ENCODE measurements at regions not wholly inside any gene's neighbourhood (a gene's known extent, or its start where the extent isn't known, plus 50 kb on each side); places are given as distances from the start of the nearest gene placed in this dataset.

DNA sequence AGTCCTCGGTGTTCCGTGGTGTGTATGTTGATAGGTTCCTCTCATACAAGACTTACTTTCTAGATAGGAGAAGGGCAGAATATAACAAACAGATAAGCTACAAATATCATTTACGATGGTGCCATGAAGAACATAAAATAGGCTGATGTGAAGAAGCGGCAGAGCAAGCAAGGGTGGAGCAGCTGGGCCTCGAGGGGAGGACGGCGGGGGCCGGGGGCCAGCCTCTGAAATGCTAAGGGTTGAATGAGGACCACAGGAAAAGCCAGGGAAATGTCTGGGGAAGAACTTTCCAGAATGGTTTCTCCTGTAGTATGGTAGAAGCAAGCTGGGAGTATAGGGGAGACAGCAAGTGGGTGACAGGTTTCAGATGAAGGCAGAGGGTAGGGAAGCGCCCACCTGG lies 529.5 kb downstream of the LIG4 start:
- Histone ChIP-seq H3K4me3 (ENCODE audit: extremely low read depth, insufficient read depth, low read length, poor library complexity, severe bottlenecking) (no peak overlapping the region), H3K9me3 (ENCODE audit: control insufficient read depth, low read length) (no peaks in the 10 kb centered on the region), H3K27ac (ENCODE audit: low read depth, low read length, severe bottlenecking) (no peak overlapping the region), H3K4me1 (ENCODE audit: control insufficient read depth, insufficient read depth, low read length, poor library complexity, severe bottlenecking) (no peaks in the 10 kb centered on the region), H3K36me3 (ENCODE audit: control insufficient read depth, insufficient read depth, low read length) (no peaks in the 10 kb centered on the region)
- WGBS, 2 experiments (ENCODE audit: insufficient coverage in 2 of 2) = 90 to 100% methylated on average over 2 to 5 of the region's 9 CpGs

DNA sequence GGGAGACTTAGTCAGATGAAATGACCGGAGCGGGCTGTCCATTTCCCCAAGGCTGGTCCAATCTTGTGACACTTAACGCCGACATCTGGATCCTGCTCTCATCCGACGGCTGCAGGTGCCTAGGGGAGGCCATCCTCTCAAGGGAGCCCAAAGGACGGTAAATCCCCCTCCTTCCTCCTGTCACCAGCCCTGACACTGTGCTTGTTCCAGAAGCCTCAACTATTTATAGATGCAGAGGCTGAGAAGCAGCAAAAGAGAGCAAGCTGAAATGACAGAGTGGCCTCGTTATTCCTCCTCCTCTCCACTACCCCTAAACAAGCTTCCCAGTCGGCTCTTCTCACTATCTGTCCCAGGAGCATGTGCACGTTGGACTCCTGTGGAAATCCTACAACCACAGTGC lies 533.7 kb downstream of the LIG4 start:
- Histone ChIP-seq H3K27ac (ENCODE audit: low read depth, low read length, severe bottlenecking) (no peak overlapping the region), H3K9me3 (ENCODE audit: control insufficient read depth, low read length) (no peaks in the 10 kb centered on the region), H3K4me3 (ENCODE audit: extremely low read depth, insufficient read depth, low read length, poor library complexity, severe bottlenecking) (no peak overlapping the region), H3K36me3 (ENCODE audit: control insufficient read depth, insufficient read depth, low read length) (no peaks in the 10 kb centered on the region), H3K4me1 (ENCODE audit: control insufficient read depth, insufficient read depth, low read length, poor library complexity, severe bottlenecking) (no peaks in the 10 kb centered on the region)
- WGBS, 2 experiments (ENCODE audit: insufficient coverage in 2 of 2) = 70 to 83% methylated on average over 9 of the region's 10 CpGs

DNA sequence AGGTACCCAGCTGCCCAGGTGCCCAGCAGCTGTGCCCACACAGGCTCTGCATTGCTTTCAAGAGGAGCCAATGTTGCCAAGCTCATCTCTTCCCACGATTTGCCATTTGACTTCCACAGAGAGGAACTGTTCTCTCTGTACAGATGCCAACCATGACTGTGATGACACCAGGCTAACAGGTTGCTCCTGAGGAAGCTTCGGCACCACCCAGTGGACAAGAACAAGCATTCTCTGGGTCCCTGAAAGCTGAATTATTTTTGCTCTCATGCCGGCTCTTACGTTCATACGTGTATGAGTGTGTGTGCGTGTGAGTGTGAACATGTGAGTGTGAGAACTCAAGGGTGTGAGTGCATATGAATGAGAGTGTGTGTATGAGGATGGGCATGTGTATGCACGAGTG lies 535.2 kb downstream of the LIG4 start:
- 75 to 78% methylated on average over 7 of the region's 7 CpGs for WGBS, 2 experiments (ENCODE audit: insufficient coverage in 2 of 2)
- H3K4me3 ChIP-seq (ENCODE audit: extremely low read depth, insufficient read depth, low read length, poor library complexity, severe bottlenecking) = no peak overlapping the region
- H3K36me3 ChIP-seq (ENCODE audit: control insufficient read depth, insufficient read depth, low read length) = no peaks in the 10 kb centered on the region
- no peak overlapping the region for H3K27ac ChIP-seq (ENCODE audit: low read depth, low read length, severe bottlenecking)
- H3K9me3 ChIP-seq (ENCODE audit: control insufficient read depth, low read length) = no peaks in the 10 kb centered on the region
- H3K4me1 ChIP-seq (ENCODE audit: control insufficient read depth, insufficient read depth, low read length, poor library complexity, severe bottlenecking) = no peaks in the 10 kb centered on the region

DNA sequence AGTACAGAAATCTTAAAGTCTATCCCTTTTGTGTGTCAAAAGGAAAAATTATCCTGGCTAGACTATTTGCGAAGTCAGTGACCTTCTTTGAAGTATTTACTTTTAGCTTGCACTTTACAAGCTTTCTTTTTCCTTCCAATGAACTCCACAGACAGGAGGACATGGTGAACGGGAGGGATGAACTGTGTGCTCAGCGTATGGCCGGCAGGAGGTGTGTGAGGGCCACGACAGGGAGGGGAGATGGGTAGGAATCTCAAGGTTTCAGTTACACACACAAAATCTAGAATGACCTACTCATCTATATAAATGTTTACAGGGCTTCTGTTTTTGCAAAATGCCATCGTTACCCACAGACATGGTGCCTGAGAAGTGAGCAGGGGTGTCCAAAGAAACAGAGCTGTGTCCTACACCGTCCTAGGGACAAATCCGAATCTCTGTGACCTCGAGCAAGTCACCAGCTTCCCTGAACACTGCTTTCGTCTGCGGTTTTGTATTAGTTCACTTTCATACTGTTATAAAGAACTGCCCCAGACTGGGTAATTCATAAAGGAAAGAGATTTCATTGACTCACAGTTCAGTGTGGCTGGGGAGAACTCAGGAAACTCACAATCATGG lies 537.2 kb downstream of the LIG4 start:
- WGBS, 2 experiments (ENCODE audit: insufficient coverage in 2 of 2) = 91% methylated on average over 5 of the region's 11 CpGs
- H3K9me3 ChIP-seq (ENCODE audit: control insufficient read depth, low read length) = no peaks in the 10 kb centered on the region

DNA sequence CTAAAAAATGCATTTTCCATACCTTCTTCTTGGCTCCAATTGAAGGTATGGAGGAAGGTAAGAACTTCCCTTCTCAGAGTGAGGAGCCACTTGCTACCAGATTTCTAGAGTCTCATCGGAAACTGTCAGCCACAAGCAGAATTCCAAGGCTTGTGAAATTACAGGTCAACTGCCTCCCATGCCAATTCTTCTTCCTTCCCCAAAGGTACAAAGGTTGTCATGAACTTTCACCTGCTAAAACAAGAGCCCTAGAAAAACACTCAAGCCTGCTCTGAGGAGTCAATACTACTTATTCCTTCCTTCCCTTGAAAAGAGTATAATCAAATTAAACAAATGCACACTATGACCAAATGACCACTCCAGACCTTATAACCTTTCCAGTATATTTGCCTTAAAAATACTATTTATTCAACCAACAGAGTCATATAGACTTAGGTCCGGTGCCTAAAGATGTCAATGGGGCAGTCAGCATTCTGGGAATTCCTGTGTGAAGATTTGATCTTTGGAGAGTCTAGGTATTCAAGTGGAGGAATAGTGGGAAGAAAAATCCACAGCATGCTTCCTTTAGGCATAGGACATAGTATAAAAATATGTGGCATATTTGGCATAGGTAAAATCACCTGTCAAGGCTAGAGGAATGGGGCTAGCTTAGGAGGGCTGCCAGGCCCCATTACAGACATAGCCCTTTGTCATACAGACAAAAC lies 539.3 kb downstream of the LIG4 start:
- no peak overlapping the region for H3K4me3 ChIP-seq (ENCODE audit: extremely low read depth, insufficient read depth, low read length, poor library complexity, severe bottlenecking)
- no peaks in the 10 kb centered on the region for H3K9me3 ChIP-seq (ENCODE audit: control insufficient read depth, low read length)
- no peaks in the 10 kb centered on the region for H3K4me1 ChIP-seq (ENCODE audit: control insufficient read depth, insufficient read depth, low read length, poor library complexity, severe bottlenecking)
- 86 to 94% methylated on average over 1 to 2 of the region's 2 CpGs for WGBS, 2 experiments (ENCODE audit: insufficient coverage in 2 of 2)
- no peak overlapping the region for H3K27ac ChIP-seq (ENCODE audit: low read depth, low read length, severe bottlenecking)
- no peaks in the 10 kb centered on the region for H3K36me3 ChIP-seq (ENCODE audit: control insufficient read depth, insufficient read depth, low read length)

More for the DNA sequence above, 537.2 kb downstream of the LIG4 start:
- Histone ChIP-seq H3K4me3 (ENCODE audit: extremely low read depth, insufficient read depth, low read length, poor library complexity, severe bottlenecking) (no peak overlapping the region), H3K4me1 (ENCODE audit: control insufficient read depth, insufficient read depth, low read length, poor library complexity, severe bottlenecking) (no peaks in the 10 kb centered on the region), H3K27ac (ENCODE audit: low read depth, low read length, severe bottlenecking) (no peak overlapping the region), H3K36me3 (ENCODE audit: control insufficient read depth, insufficient read depth, low read length) (no peaks in the 10 kb centered on the region)

DNA sequence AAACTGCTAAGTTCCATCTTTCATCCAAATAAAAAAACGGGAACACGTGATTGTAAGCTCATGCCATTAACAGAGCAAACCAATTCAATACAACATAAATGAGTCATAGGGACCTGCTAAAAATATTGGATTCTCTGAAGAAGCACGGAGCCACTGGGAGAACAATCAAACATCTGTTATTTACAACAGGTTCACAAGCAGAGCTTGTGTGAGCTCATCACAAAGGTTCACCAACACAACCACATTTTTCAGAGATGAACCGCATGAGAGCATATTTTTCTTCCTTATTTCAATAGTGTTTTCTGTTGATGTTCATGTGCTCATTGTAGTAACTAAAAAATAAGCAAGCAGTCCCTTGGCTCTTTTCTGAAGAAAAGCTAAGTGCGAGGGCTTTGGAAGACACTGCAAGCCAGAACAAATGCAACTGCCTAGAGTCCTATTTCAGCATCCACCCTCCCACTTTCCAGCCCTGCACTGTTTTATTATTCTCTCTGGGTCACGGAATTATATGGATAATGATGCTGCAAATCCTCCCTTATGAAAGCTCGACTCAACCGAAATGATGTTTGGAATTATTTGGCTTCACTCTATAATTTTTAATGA lies 545.8 kb downstream of the LIG4 start:
- no peaks in the 10 kb centered on the region for H3K4me1 ChIP-seq (ENCODE audit: control insufficient read depth, insufficient read depth, low read length, poor library complexity, severe bottlenecking)
- no peaks in the 10 kb centered on the region for H3K36me3 ChIP-seq (ENCODE audit: control insufficient read depth, insufficient read depth, low read length)
- no peak overlapping the region for H3K27ac ChIP-seq (ENCODE audit: low read depth, low read length, severe bottlenecking)
- no peaks in the 10 kb centered on the region for H3K9me3 ChIP-seq (ENCODE audit: control insufficient read depth, low read length)
- no peak overlapping the region for H3K4me3 ChIP-seq (ENCODE audit: extremely low read depth, insufficient read depth, low read length, poor library complexity, severe bottlenecking)
- 100% methylated on average over 1 to 2 of the region's 8 CpGs for WGBS, 2 experiments (ENCODE audit: insufficient coverage in 2 of 2)

DNA sequence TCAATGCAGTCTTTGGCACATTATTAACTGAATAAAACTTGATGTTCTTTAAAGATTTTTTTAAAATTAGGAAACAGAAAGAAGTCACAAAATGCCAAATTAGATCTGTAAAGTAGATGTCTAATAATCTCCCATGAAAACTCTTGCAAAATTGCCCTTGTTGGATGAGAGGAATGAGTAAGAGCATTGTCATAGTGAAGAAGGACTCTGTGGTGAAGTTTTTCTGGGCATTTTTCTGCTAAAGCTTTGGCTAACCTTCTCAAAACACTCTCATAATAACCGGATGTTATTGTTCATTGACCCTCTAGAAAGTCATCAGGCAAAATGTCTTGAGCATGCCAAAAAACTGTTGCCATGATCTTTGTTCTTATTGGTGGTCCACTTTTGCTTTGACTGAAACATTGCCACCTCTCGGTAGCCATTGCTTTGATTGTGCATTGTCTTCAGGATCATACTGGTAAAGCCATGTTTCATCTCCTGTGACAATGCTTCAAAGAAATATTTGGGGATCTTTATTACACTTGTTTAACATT lies 549.3 kb downstream of the LIG4 start:
- no peaks in the 10 kb centered on the region for H3K9me3 ChIP-seq (ENCODE audit: control insufficient read depth, low read length)
- no peaks in the 10 kb centered on the region for H3K4me1 ChIP-seq (ENCODE audit: control insufficient read depth, insufficient read depth, low read length, poor library complexity, severe bottlenecking)
- no peak overlapping the region for H3K27ac ChIP-seq (ENCODE audit: low read depth, low read length, severe bottlenecking)
- 93% methylated on average over 2 of the region's 2 CpGs for WGBS, 2 experiments (ENCODE audit: insufficient coverage in 2 of 2)
- no peaks in the 10 kb centered on the region for H3K36me3 ChIP-seq (ENCODE audit: control insufficient read depth, insufficient read depth, low read length)
- H3K4me3 ChIP-seq (ENCODE audit: extremely low read depth, insufficient read depth, low read length, poor library complexity, severe bottlenecking) = no peak overlapping the region

DNA sequence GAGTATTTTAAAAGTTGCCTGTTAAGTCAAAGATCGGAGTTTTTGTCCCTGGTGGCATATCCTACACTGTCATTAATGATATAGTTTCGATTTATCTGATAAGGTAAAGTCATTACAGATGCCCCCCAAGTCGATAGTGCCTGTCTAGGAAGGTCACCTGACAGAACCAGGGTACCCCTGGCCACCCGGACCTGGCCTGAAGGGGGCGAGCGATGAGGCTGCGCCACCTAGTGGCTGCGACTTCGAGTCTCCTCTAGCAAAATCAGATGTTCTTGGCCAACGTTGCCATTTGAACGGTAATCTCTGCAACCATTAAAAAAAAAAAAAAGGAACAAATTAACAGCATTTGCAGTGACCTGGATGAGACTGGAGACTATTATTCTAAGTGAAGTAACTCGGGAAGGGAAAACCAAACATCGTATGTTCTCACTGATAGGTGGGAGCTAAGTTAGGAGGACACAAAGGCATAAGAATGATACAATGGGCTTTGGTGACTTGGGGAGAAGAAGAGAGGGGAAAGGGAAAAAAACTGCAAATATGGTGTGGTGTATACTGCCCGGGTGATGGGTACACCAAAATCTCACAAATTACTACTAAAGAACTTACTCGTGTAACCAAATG lies 565.1 kb downstream of the LIG4 start:
- 6 to 14% methylated on average over 7 to 8 of the region's 15 CpGs for WGBS, 2 experiments (ENCODE audit: insufficient coverage in 2 of 2)
- H3K4me3 ChIP-seq (ENCODE audit: extremely low read depth, insufficient read depth, low read length, poor library complexity, severe bottlenecking) = no peak overlapping the region
- no peak overlapping the region for H3K27ac ChIP-seq (ENCODE audit: low read depth, low read length, severe bottlenecking)
- no peaks in the 10 kb centered on the region for H3K36me3 ChIP-seq (ENCODE audit: control insufficient read depth, insufficient read depth, low read length)
- H3K4me1 ChIP-seq (ENCODE audit: control insufficient read depth, insufficient read depth, low read length, poor library complexity, severe bottlenecking) = no peaks in the 10 kb centered on the region
- no peaks in the 10 kb centered on the region for H3K9me3 ChIP-seq (ENCODE audit: control insufficient read depth, low read length)

DNA sequence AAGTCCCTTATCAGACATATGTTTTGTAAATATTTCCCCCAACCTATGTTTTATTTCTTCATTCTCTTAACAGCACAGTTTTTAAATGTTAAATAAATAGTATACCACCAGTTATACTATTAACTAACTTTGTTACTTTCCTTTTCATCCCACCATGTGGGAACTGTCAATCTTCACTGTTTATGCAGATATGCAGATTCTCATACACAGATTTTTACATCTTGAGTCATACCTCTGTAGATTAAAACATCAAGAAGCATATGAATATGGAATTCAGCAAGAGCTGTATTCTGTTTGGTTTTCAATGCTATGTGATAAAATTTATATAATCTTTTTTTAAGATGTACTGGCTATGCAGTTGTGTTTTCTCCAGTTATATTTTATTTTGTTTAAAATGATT lies 566.3 kb downstream of the LIG4 start:
- Histone ChIP-seq H3K36me3 (ENCODE audit: control insufficient read depth, insufficient read depth, low read length) (no peaks in the 10 kb centered on the region), H3K27ac (ENCODE audit: low read depth, low read length, severe bottlenecking) (no peak overlapping the region), H3K4me1 (ENCODE audit: control insufficient read depth, insufficient read depth, low read length, poor library complexity, severe bottlenecking) (no peaks in the 10 kb centered on the region), H3K4me3 (ENCODE audit: extremely low read depth, insufficient read depth, low read length, poor library complexity, severe bottlenecking) (no peak overlapping the region), H3K9me3 (ENCODE audit: control insufficient read depth, low read length) (no peaks in the 10 kb centered on the region)

DNA sequence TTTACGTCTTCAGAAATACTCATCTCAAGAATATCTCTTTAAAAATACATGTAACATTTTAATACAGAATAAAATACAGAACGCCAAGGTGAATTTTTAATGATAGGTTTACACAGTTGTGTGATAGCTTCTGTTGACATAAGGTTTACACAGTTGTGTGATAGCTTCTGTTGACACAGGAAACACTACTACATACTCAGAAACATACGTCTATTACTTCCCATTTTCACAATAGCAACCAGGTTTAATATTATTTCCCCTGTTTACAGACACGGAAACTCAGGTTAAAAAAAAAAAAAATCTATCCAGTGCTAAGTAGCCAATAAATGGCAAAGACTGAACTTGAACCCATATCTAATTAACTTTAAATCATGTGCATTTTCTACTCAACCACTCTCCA lies 571.2 kb downstream of the LIG4 start:
- WGBS, 2 experiments (ENCODE audit: insufficient coverage in 2 of 2) = 100% methylated on average over 1 to 2 of the region's 4 CpGs
- Histone ChIP-seq H3K4me1 (ENCODE audit: control insufficient read depth, insufficient read depth, low read length, poor library complexity, severe bottlenecking) (no peaks in the 10 kb centered on the region), H3K36me3 (ENCODE audit: control insufficient read depth, insufficient read depth, low read length) (no peaks in the 10 kb centered on the region), H3K4me3 (ENCODE audit: extremely low read depth, insufficient read depth, low read length, poor library complexity, severe bottlenecking) (no peak overlapping the region), H3K27ac (ENCODE audit: low read depth, low read length, severe bottlenecking) (no peak overlapping the region), H3K9me3 (ENCODE audit: control insufficient read depth, low read length) (no peaks in the 10 kb centered on the region)

Measured in mesodermal cell (in vitro differentiated cells).